SK-N-SH treated with all-trans-retinoic acid at 6 μM for 48 hours (cell line): ENCODE measurements at regions not wholly inside any gene's neighbourhood (a gene's known extent, or its start where the extent isn't known, plus 50 kb on each side); places are given as distances from the start of the nearest gene placed in this dataset.

Experiments
- ATAC-seq: fragments of 200-7000 bp; cut with Tn5 transposase; 3 replicates; pipeline ENCODE4 v1.9.1; 2020; ENCODE audit warnings: mild to moderate bottlenecking, moderate library complexity
- ARNTL ChIP-seq: fragments of 450-650 bp; formaldehyde crosslinking; IDR thresholded peaks from 2 replicates; pipeline ENCODE4 v1.5.0; 2020; ENCODE audit warnings: low read depth, mild to moderate bottlenecking, moderate library complexity, borderline replicate concordance
- BACH2 ChIP-seq: fragments of 250-450 bp; sonication (Bioruptor Pico); IDR thresholded peaks from 2 replicates; pipeline ENCODE4 v1.9.0; 2021; ENCODE audit warnings: mild to moderate bottlenecking, borderline replicate concordance
- CREB5 ChIP-seq: fragments of 250-450 bp; sonication (Bioruptor Pico); IDR thresholded peaks from 2 replicates; pipeline ENCODE4 v1.5.1; 2020; ENCODE audit warnings: low read depth, mild to moderate bottlenecking, moderate library complexity
- CSRNP3 ChIP-seq: fragments of 250-450 bp; sonication (Bioruptor Pico); IDR thresholded peaks from 2 replicates; pipeline ENCODE4 v1.5.1; 2021; ENCODE audit warnings: mild to moderate bottlenecking, moderate library complexity
- ESRRG ChIP-seq: fragments of 250-450 bp; sonication (Bioruptor Pico); IDR thresholded peaks from 2 replicates; pipeline ENCODE4 v1.6.1; 2021; ENCODE audit warnings: mild to moderate bottlenecking
- GLIS3 ChIP-seq: fragments of 250-450 bp; sonication (Bioruptor Pico); IDR thresholded peaks from 2 replicates; pipeline ENCODE4 v1.5.0; 2020; ENCODE audit warnings: mild to moderate bottlenecking, moderate library complexity
- ISL1 ChIP-seq: fragments of 250-450 bp; sonication (Bioruptor Pico); IDR thresholded peaks from 2 replicates; pipeline ENCODE4 v2.1.2; 2022; ENCODE audit warnings: mild to moderate bottlenecking, moderate library complexity
- OSR1 ChIP-seq: fragments of 250-450 bp; sonication (Bioruptor Pico); IDR thresholded peaks from 2 replicates; pipeline ENCODE4 v1.8.0; 2022; ENCODE audit warnings: moderate library complexity, mild to moderate bottlenecking, inconsistent platforms
- PATZ1 ChIP-seq: fragments of 250-450 bp; sonication (Bioruptor Pico); IDR thresholded peaks from 2 replicates; pipeline ENCODE4 v1.8.0; 2020; ENCODE audit warnings: mild to moderate bottlenecking, moderate library complexity, borderline replicate concordance
- POU6F1 ChIP-seq: fragments of 250-450 bp; sonication (Bioruptor Pico); IDR thresholded peaks from 2 replicates; pipeline ENCODE4 v1.8.0; 2021; ENCODE audit warnings: low read depth, mild to moderate bottlenecking, moderate library complexity, borderline replicate concordance
- PPARA ChIP-seq: fragments of 250-450 bp; sonication (Bioruptor Pico); IDR thresholded peaks from 2 replicates; pipeline ENCODE4 v1.5.0; 2020; ENCODE audit warnings: mild to moderate bottlenecking, borderline replicate concordance
- RARB ChIP-seq: fragments of 250-450 bp; sonication (Bioruptor Pico); IDR thresholded peaks from 2 replicates; pipeline ENCODE4 v1.8.0; 2021; ENCODE audit warnings: mild to moderate bottlenecking, moderate library complexity
- SNAI2 ChIP-seq: fragments of 250-450 bp; sonication (Bioruptor Pico); IDR thresholded peaks from 2 replicates; pipeline ENCODE4 v1.5.0; 2020; ENCODE audit warnings: mild to moderate bottlenecking, moderate library complexity
- TCF4 ChIP-seq: fragments of 250-450 bp; sonication (Bioruptor Pico); IDR thresholded peaks from 2 replicates; pipeline ENCODE4 v1.8.0; 2021; ENCODE audit warnings: mild to moderate bottlenecking, moderate library complexity, borderline replicate concordance
- TSHZ2 ChIP-seq: fragments of 250-450 bp; sonication (Bioruptor Pico); IDR thresholded peaks from 2 replicates; pipeline ENCODE4 v1.5.0; 2020; ENCODE audit warnings: mild to moderate bottlenecking, moderate library complexity
- ZC3H10 ChIP-seq: fragments of 250-450 bp; sonication (Bioruptor Pico); IDR thresholded peaks from 2 replicates; pipeline ENCODE4 v1.5.1; 2021; ENCODE audit warnings: mild to moderate bottlenecking, moderate library complexity
- ZFP3 ChIP-seq: fragments of 250-450 bp; sonication (Bioruptor Pico); IDR thresholded peaks from 2 replicates; pipeline ENCODE4 v1.5.0; 2020; ENCODE audit warnings: mild to moderate bottlenecking, moderate library complexity
- ZFP30 ChIP-seq: fragments of 450-650 bp; formaldehyde crosslinking; IDR thresholded peaks from 2 replicates; pipeline ENCODE4 v1.5.0; 2022; ENCODE audit warnings: mild to moderate bottlenecking, moderate library complexity
- ZNF565 ChIP-seq: fragments of 450-650 bp; formaldehyde crosslinking; conservative IDR thresholded peaks from 2 replicates; pipeline ENCODE4 v1.5.0; 2020; ENCODE audit warnings: low read depth, mild to moderate bottlenecking, moderate library complexity
- ZNF70 ChIP-seq: fragments of 450-650 bp; formaldehyde crosslinking; IDR thresholded peaks from 2 replicates; pipeline ENCODE4 v1.5.0; 2020; ENCODE audit warnings: mild to moderate bottlenecking, moderate library complexity
- ZNF8 ChIP-seq: fragments of 450-650 bp; formaldehyde crosslinking; IDR thresholded peaks from 2 replicates; pipeline ENCODE4 v1.5.0; 2020; ENCODE audit warnings: mild to moderate bottlenecking, moderate library complexity

GRCh38 chr2:7813541-7814292, 868.1 kb upstream of the ID2 start:
- TF ChIP-seq TSHZ2 (CRISPR knock-in tag) (no peak), CREB5 (CRISPR knock-in tag) (no peak), ZNF565 (no peak), ZFP3 (no peak), CSRNP3 (no peak), ESRRG (no peak), ISL1 (CRISPR knock-in tag) (no peak), OSR1 (CRISPR knock-in tag) (no peak), BACH2 (CRISPR knock-in tag) (no peak), SNAI2 (CRISPR knock-in tag) (no peak), ZC3H10 (CRISPR knock-in tag) (no peak), RARB (CRISPR knock-in tag) (no peak), PATZ1 (no peak), PPARA (CRISPR knock-in tag) (no peak), ARNTL (CRISPR knock-in tag) (no peak), ZNF70 (CRISPR knock-in tag) (no peak), GLIS3 (CRISPR knock-in tag) (no peak)
- ATAC-seq: no peak

GRCh38 chr2:7815726-7816125, 866.1 kb upstream of the ID2 start:
- no peak for ATAC-seq

More at GRCh38 chr2:7815726-7816125, 866.1 kb upstream of the ID2 start:
- TF ChIP-seq SNAI2 (CRISPR knock-in tag) (no peak), TSHZ2 (CRISPR knock-in tag) (no peak), PPARA (CRISPR knock-in tag) (no peak), ZNF8 (CRISPR knock-in tag) (no peak), OSR1 (CRISPR knock-in tag) (no peak), TCF4 (CRISPR knock-in tag) (no peak), ZFP30 (CRISPR knock-in tag) (no peak), CSRNP3 (no peak), POU6F1 (CRISPR knock-in tag) (no peak), BACH2 (CRISPR knock-in tag) (no peak), RARB (CRISPR knock-in tag) (no peak), GLIS3 (CRISPR knock-in tag) (no peak)
